ENCODE measurements at regions not wholly inside any gene's neighbourhood (a gene's known extent, or its start where the extent isn't known, plus 50 kb on each side); places are given as distances from the start of the nearest gene placed in this dataset.

- DNase-seq, result no peak
Observed at GRCh38 chr6:147869869-147870268, 361.4 kb downstream of the SAMD5 start.

DNA sequence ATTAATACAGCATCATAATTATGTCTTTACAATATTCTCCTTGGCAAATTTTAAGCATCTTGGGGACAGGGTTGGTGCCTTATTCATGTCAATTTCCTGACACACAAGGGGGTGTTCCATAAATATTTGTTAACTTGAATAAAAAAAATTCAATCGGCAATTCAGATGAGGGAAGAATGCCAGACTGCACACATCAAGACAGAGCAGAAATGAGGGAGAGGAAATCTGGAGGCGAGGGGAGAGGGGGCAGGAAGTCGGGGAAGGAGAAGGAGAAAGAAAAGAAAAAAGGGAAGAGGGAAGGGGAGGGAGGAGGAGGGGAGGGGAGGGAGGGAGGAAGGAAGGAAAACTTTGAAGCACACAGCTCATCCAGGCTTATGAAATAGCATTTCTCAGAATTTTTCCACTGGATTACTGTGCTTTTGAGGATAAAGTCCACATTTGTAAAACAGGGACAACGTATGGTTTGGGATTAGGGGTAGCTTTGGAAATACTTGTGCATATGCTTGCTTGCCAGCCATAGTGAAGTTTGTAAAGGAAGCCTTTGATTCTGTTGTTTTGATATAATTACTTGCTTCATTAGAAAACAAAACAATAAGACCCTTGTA is 362.1 kb downstream of the SAMD5 start:
- no peak for DNase-seq

DNA sequence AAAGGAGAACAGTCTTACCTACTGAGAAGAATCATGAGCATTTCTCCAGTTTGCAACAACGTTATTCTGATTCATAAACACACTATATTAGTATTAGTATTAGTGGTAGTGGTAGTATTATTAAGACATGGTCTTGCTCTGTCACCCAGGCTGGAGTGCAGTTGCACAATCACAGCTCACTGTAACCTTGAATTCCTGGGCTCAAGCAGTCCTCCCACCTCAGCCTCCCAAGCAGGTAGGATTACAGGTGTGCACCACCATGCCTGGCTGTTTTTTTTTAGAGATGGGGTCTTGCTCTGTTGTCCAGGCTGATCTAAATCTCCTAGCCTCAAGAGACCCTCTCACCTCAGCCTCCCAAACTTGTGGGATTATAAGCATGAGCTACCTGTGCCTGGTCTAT is 363.5 kb downstream of the SAMD5 start:
- no peak for DNase-seq

DNA sequence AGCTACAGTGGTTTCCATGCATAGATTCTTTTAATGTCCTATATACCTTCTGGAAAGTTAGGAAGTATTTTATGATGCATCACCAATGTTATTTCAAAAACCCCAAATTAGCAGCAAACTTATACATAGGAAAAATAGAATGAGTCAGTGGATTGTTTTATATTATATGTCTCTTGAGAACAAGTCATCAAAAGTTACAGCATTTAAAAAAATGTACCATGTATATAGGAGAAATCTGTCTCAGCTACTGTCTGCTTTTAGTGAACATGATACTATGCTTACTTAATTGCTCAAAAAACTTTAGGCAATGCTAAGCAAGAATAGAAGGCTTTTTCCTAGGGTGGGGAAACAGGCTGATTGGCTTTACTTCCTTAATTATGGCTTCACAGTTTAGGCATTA is 365.3 kb downstream of the SAMD5 start:
- no peak for DNase-seq

- no peak for DNase-seq
Observed at GRCh38 chr6:147874322-147874721, 365.8 kb downstream of the SAMD5 start.

DNA sequence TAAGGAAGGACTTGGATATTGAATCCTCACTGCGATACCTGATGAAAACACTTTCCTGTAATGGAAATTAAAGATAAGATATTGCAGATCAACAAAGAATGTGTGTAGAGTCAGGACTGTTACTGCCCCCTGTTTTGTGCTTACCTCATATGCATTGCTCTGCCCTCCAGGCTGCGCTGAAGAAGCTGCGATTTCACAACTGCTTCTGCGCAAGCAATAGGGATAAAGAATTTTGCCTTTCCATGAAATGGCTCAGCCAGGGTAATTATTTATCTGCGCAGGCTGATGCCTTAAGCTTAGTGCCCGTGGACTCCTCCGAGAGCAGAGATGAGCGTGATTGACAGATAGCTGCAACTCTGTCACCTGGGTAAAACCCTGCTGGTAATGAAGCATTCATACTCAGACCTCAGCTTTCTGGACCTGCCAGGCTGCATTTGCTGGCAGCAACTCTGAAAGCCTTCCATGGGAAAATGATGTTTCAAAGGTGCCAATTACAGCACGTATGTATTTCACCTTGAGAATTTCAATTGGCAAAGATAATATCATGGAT is 370.6 kb downstream of the SAMD5 start:
- DNase-seq, result no peak

GRCh38 chr6:147881432-147881831 is 372.9 kb downstream of the SAMD5 start:
- DNase-seq, result no peak

DNA sequence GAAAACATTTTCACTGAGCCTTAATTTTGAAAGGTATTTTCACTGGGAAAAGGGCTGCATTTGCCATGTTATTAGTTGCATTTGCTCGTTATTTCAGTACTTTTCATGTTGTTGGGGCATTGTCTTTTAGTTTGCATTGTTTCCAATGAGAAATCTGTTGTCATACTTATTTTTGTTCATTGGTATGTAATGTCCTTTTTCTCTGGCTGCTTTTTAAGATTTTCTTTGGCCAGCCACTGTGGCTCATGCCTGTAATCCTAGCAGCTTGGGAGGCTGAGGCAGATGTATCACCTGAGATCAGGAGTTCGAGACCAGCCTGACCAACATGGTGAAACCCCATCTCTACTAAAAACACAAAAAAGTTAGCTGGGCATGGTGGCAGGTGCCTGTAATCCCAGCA is 379.9 kb downstream of the SAMD5 start:
- no peak for DNase-seq

DNA sequence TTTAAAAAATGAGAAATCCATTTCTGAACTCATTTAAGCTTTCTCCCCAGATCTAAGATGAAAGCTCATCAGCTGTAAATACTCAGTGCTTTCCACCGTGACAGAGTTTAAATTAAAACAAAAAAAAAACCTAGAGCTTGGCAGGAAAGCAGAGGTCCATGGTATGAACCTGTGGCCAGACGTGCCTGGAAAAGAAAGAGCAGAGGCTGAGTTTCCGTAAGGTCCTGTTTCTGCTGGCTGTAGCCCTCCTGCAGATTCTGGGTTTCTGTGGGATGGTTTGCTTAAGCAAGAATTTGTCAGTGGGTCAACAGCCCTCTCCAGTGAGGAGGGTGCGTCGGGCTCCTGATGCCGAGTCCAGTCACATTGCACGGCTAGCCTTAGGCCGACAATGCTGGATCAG is 383.2 kb downstream of the SAMD5 start:
- no peak for DNase-seq

DNA sequence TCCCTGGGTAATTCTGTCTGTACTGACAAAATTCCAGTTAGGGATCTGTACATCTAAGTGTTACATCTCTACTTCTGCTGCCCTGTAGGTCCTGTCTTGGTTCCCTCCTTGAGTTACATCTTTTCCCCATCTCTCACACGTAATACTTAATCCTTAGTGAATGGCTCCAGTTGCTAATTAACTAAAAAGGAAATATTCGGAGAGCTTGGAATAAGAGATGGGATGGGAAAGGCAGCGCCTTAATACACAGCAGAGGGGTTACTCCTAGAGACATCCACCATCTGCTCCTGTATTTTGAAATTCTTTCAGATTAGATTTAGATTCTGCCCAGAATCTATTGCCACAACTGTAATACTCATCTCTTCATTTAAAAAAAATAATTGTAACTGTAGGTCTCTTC is 384.0 kb downstream of the SAMD5 start:
- DNase-seq, result no peak

GRCh38 chr6:147895272-147895671 is 386.8 kb downstream of the SAMD5 start:
- no peak for DNase-seq

- DNase-seq, result no peak
Observed at GRCh38 chr6:147900247-147900830, 391.8 kb downstream of the SAMD5 start.

DNA sequence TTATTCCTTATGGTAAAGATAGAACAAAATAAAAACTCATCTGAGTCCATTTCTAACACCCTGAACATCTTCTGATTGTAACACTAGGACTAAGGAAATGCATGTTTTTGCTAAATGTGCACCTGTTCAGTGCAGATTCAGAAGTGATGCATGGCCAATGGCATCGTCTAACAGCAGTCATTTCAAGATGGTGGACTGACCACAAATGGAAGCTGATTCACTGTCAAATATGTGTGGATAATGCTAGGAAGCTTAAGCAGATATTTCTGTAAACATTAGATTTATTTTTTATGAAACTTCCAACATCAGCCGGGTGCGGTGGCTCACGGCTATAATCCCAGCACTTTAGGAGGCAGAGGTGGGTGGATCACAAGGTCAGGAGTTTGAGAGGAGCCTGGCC is 394.8 kb downstream of the SAMD5 start:
- DNase-seq, result no peak

DNA sequence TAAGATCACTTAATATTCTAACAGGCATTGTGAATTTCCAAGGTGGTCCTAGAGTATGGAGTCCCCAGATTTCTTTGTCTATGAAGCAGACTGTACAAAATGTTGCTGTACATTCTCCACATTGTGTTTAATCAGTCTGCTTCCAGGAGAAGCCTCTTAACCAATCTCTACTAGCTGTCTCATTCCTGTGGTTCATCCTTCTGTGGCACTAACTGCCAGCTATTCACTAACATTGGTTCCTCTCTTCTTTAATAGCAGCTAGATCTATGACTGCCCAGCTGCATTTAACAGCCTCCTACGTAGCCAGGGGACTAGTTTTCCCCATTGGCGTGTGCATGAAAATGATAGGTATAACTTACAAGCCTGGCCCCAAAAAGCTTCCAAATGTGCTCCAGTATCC is 395.4 kb downstream of the SAMD5 start:
- no peak for DNase-seq

DNA sequence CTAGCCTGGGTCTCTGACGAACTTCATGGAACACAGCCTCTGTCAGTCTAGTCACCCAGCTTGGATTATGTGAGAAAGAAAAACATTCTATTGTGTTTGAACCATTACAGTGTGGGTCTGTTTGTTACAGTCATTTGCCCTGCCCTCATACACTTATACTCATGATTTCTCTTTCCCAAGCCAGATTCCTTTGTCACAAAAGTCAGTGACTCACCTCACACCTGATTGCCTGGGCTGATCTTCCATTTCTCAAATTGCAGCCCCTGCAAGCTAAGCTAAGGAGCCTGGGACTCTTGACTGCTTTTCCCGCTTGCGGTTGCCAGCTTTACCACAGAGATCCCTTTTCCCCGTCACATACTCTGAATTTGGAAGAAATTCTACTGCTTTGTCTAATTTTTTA is 395.9 kb downstream of the SAMD5 start:
- no peak for DNase-seq

DNA sequence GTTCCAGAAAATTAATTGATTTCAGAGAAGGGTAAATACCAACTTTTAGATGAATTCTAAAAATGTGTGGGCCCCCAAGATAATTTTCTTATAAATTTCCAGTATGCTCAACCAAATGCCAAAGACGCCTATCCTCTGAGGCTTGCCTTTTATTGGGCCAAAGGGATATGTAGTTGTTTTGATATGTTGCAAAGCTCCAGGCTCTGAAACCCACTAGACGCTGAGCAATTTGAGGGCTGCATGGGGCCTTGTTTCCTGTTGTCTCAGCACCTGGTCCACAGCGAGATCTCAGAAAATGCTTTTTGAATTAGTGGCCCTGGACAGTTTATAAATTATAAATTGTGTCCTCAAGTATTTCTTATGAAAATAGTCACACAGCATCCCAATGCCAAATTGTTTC is 397.2 kb downstream of the SAMD5 start:
- no peak for DNase-seq

- no peak for DNase-seq
Observed at GRCh38 chr6:147906361-147906760, 397.9 kb downstream of the SAMD5 start.

DNA sequence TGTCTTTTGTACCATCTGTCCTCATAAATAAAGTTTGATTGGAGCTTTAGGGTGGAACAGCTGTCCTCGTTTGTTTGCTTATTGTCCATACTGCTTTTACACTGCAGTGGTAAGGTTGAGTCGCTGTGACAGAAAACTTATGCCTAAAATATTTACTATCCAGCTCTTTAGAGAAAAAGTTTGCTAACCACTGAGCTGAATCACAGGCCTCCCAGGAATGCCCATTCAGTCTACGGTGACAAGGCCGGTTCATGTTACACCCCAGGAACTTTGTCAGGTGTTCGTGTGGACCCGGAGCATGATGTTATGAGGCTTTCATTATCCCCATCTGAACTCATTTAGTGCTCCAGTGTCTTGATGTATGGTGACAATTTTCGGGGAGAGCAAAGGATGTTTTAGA is 401.1 kb downstream of the SAMD5 start:
- no peak for DNase-seq

DNA sequence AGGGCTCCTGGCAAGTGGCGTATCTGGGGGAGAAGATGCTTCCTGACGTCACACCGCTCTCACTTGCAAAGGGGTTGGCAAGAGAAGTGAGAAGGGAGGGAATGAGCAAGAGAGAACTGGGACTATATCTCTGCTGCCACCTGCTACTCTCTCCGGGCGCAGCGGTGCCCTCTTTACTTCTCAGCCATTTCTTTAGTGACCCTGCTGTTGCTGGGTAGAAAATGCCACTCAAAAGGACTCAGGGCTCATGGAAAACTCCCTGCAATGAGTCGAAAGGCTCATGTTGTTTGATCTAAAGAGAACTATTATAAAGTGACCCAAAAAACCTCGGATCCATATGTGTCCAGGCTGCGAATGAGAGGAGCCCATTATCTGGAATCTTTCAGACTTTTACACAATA is 401.8 kb downstream of the SAMD5 start:
- no peak for DNase-seq

DNA sequence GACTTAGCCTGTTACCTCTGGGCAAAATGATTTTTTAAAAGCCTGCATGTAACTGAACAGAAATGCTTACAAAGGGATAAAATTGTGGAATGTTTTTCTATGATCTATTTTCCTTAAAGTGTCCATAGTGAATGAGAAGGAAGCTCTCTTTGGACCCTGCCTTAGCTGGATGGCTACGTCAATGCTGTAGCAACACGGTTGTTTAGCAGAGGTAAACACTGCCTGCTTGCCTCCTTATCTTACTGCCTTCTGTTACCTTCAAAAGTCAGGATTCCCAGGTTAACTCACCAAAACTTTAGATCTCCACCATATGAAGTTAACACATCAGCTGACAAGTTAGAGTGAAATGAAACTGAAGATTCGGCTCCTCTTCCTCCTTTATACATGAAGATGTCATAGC is 402.6 kb downstream of the SAMD5 start:
- no peak for DNase-seq

- DNase-seq, result no peak
Observed at GRCh38 chr6:147911686-147912085, 403.2 kb downstream of the SAMD5 start.

GRCh38 chr6:147922799-147923198 is 414.3 kb downstream of the SAMD5 start:
- no peak for DNase-seq

DNA sequence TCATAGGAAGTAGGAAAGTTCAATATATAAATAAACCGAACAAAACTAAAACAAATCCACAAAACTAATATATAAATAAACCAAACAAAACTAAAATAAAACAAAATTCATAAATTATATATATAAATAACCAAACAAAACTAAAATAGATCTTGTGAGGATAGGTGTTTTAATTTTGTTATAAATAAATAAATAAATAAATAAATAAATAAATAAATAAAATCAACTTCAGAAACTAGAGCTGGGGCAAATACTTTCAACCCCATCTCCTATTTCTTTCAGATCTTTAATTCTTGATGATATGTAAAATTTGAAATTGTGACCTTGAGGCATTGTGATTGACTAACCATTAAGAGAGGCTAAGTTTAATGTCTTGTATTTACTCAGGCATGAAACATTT is 416.1 kb downstream of the SAMD5 start:
- no peak for DNase-seq

DNA sequence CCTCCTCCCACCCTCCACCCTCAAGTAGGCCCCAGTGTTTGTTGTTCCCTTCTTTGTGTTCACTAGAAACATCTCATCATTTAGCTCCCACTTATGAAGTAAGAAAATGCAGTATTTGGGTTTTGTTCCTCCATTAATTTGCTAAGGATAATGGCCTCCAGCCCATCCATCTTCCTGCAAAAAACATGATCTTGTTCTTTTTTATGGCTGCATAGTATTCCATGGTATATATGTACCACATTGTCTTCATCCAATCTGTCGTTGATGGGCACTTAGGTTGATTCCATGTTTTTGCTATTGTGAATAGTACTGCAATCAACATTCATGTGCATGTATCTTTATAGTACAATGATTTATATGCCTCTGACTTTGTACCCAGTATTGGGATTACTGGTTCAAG is 416.8 kb upstream of the SASH1 start:
- no peak for DNase-seq

- DNase-seq, result no peak
Observed at GRCh38 chr6:147930745-147931144, 411.9 kb upstream of the SASH1 start.
